ENCODE measurements at regions not wholly inside any gene's neighbourhood (a gene's known extent, or its start where the extent isn't known, plus 50 kb on each side); places are given as distances from the start of the nearest gene placed in this dataset.

GRCh38 chr5:68385936-68386335 lies 170.4 kb downstream of the PIK3R1 start:
- TF ChIP-seq POLR2A (IDR thresholded peaks at IDR 0.05): no peak
- Histone ChIP-seq H3K4me3 (no peak overlapping the region), H3K36me3 (no peaks in the 10 kb centered on the region), H3K9me3 (no peaks in the 10 kb centered on the region), H3K4me1 (peaks cover 0 to 28% (median 8%) of the 10 kb centered on the region in 6 donors), H3K27ac (no peak overlapping the region), H3K27me3 (replicated peaks in 1 of 7) (no peaks in the 10 kb centered on the region)
- intact Hi-C loops (cut with DNase I; ENCODE audit: low total_unique reads): no loop called here
- DNase-seq: no peak
- 85 to 94% (median 91%) methylated on average over 2 of the region's 2 CpGs for whole genome bisulfite sequencing, 5 donors

DNA sequence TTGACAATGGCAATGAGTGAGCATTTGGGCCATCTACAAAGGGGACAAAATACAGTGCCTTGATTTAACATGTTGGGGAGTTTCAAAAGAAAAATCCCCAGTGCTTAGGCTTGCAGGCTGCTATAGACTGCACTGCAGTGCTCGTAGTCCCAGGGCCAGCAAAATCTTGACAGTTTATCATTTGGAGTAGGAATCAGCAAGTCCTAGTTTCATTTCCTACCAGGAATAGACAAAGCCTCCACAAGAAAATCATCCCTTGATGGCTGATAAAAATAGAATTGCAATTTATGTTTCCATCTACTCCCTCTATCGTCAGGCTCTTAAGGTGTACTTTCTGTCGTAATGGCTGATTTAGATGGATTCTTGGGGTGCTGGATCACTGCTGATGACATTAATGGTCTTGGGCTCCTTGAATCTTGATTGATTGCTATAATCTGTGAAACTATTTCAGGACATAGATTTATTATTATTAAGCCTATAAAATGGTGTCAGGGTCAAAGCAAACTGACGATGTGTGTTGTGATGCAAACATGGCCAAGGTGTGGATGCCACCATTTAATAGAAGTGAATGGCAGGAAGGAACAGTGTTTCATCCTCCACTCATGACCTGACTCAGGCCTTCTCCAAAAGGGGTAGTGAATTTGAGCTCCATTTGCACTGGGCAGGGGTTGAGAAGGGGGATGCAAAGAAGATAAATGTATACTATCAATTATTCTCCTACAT lies 171.7 kb downstream of the PIK3R1 start:
- no peak for TF ChIP-seq POLR2AphosphoS5 (IDR thresholded peaks at IDR 0.05)
- TF ChIP-seq, protein P1, sequence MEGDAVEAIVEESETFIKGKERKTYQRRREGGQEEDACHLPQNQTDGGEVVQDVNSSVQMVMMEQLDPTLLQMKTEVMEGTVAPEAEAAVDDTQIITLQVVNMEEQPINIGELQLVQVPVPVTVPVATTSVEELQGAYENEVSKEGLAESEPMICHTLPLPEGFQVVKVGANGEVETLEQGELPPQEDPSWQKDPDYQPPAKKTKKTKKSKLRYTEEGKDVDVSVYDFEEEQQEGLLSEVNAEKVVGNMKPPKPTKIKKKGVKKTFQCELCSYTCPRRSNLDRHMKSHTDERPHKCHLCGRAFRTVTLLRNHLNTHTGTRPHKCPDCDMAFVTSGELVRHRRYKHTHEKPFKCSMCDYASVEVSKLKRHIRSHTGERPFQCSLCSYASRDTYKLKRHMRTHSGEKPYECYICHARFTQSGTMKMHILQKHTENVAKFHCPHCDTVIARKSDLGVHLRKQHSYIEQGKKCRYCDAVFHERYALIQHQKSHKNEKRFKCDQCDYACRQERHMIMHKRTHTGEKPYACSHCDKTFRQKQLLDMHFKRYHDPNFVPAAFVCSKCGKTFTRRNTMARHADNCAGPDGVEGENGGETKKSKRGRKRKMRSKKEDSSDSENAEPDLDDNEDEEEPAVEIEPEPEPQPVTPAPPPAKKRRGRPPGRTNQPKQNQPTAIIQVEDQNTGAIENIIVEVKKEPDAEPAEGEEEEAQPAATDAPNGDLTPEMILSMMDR (IDR thresholded peaks at IDR 0.05 in 8 of 11, conservative IDR thresholded peaks at IDR 0.05 in 3 of 11): no peak
- TF ChIP-seq POLR2A (IDR thresholded peaks at IDR 0.05): no peak
- H3K4me1 ChIP-seq: peaks cover 0 to 15% (median 0%) of the 10 kb centered on the region in 6 donors
- peaks cover 0 to 7% (median 0%) of the 10 kb centered on the region in 8 donors for H3K9me3 ChIP-seq
- H3K27me3 ChIP-seq (replicated peaks in 1 of 7): no peaks in the 10 kb centered on the region
- 89 to 97% (median 96%) methylated on average over 4 of the region's 4 CpGs for WGBS, 5 donors
- H3K36me3 ChIP-seq: no peaks in the 10 kb centered on the region
- no peak overlapping the region for H3K4me3 ChIP-seq
- no peak overlapping the region for H3K27ac ChIP-seq
- no peak for DNase-seq
- intact Hi-C loops (cut with DNase I; ENCODE audit: low total_unique reads): no loop called here

GRCh38 chr5:68389618-68390017 lies 174.1 kb downstream of the PIK3R1 start:
- H3K27ac ChIP-seq: no peak overlapping the region
- intact Hi-C loops (cut with DNase I; ENCODE audit: low total_unique reads): no loop called here

DNA sequence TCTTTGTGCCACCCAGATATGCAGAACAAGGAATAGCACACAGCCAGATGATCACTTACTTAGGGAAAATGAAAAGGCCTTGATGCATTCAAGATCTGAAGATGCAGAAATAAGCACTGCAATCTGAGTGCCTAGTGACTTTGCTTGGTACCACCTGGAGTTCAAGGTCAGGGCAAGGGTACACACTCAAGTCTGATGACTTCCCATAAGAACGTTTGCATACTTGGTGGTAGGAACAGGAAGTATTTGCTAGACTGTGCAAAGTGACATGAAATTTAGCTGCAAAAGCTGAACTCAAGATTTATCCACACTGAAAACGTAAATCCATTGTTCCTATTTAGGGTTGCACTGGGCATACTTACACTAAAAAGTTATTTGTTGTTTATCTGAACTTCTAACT lies 177.1 kb downstream of the PIK3R1 start:
- H3K9me3 ChIP-seq: peaks cover 0 to 8% (median 2%) of the 10 kb centered on the region in 8 donors
- 8 to 20% (median 18%) methylated on average over 2 of the region's 2 CpGs for WGBS, 5 donors
- no peak overlapping the region for H3K4me3 ChIP-seq
- H3K27me3 ChIP-seq (replicated peaks in 1 of 7): no peaks in the 10 kb centered on the region
- no peak overlapping the region for H3K27ac ChIP-seq
- H3K4me1 ChIP-seq: peaks cover 0 to 8% (median 3%) of the 10 kb centered on the region in 6 donors
- TF ChIP-seq, protein P1 (IDR thresholded peaks at IDR 0.05 in 8 of 11, conservative IDR thresholded peaks at IDR 0.05 in 3 of 11): no peak
- TF ChIP-seq POLR2A (IDR thresholded peaks at IDR 0.05) (no peak), POLR2AphosphoS5 (IDR thresholded peaks at IDR 0.05) (no peak)
- no peak for DNase-seq
- H3K36me3 ChIP-seq: no peaks in the 10 kb centered on the region
- intact Hi-C loops (cut with DNase I; ENCODE audit: low total_unique reads): no loop called here

More at GRCh38 chr5:68389618-68390017, 174.1 kb downstream of the PIK3R1 start:
- Histone ChIP-seq H3K4me1 (peaks cover 0 to 14% (median 3%) of the 10 kb centered on the region in 6 donors), H3K4me3 (no peak overlapping the region), H3K9me3 (peaks cover 0 to 8% (median 0%) of the 10 kb centered on the region in 8 donors), H3K36me3 (no peaks in the 10 kb centered on the region), H3K27me3 (replicated peaks in 1 of 7) (no peaks in the 10 kb centered on the region)
- DNase-seq: no peak
- TF ChIP-seq, protein P1 (IDR thresholded peaks at IDR 0.05 in 8 of 11, conservative IDR thresholded peaks at IDR 0.05 in 3 of 11): no peak
- TF ChIP-seq POLR2A (IDR thresholded peaks at IDR 0.05) (no peak), POLR2AphosphoS5 (IDR thresholded peaks at IDR 0.05) (no peak)
- 69 to 84% (median 73%) methylated on average over 3 of the region's 3 CpGs for WGBS, 5 donors
